OCI-LY7 (cell line): ENCODE measurements at regions not wholly inside any gene's neighbourhood (a gene's known extent, or its start where the extent isn't known, plus 50 kb on each side); places are given as distances from the start of the nearest gene placed in this dataset.

Experiments used
- BruUV-seq: library from RNA; stranded (reverse); fragments of 400-500 nt; replicated peaks from 2 replicates; lab custom pipeline; 2021; lab: Mats Ljungman, UMichigan
- CTCF ChIA-PET: fragments of 300-600 bp; sonication (Branson Sonifier 250); formaldehyde crosslinking; loops from one replicate; lab custom pipeline; 2022; ENCODE audit warnings: antibody characterized with exemption; ENCODE audit not compliant: unreplicated experiment; lab: Charles Lee
- POLR2A ChIA-PET: fragments of 300-600 bp; sonication (Branson Sonifier 250); formaldehyde crosslinking; loops from one replicate; lab custom pipeline; 2022; ENCODE audit warnings: antibody characterized with exemption; lab: Charles Lee
- DNase-seq: peaks from one replicate; pipeline ENCODE4 v3.0.0-alpha.2; 2015; ENCODE audit warnings: low spot score
- H2AFZ ChIP-seq: fragments of 200-600 bp; sonication (generic), shearing (Covaris generic); 2 replicates; pipeline ENCODE4 v1.6.1; 2014; ENCODE audit warnings: mild to moderate bottlenecking, antibody characterized with exemption, low read length, moderate library complexity
- H3K27ac ChIP-seq: fragments of 200-600 bp; sonication (generic); 2 replicates; pipeline ENCODE4 v1.5.1; 2014; ENCODE audit warnings: mixed run types, low read depth, mild to moderate bottlenecking, moderate library complexity, low read length, inconsistent platforms; ENCODE audit not compliant: poor library complexity, severe bottlenecking
- H3K36me3 ChIP-seq: fragments of 200-600 bp; sonication (generic); 2 replicates; pipeline ENCODE4 v1.6.1; 2014; ENCODE audit warnings: mild to moderate bottlenecking, antibody characterized with exemption, low read length, moderate library complexity, mixed read lengths; ENCODE audit not compliant: insufficient read depth
- H3K4me1 ChIP-seq: fragments of 200-600 bp; sonication (generic); 2 replicates; pipeline ENCODE4 v1.5.1; 2014; ENCODE audit warnings: mild to moderate bottlenecking, low read length; ENCODE audit not compliant: insufficient read depth, poor library complexity, severe bottlenecking
- H3K4me2 ChIP-seq: fragments of 200-600 bp; sonication (generic); 2 replicates; pipeline ENCODE4 v1.6.1; 2014; ENCODE audit warnings: mild to moderate bottlenecking, low read length
- H3K4me3 ChIP-seq: fragments of 200-600 bp; sonication (generic); 2 replicates; pipeline ENCODE4 v1.5.1; 2014; ENCODE audit warnings: mild to moderate bottlenecking, low read depth, low read length; ENCODE audit not compliant: poor library complexity, severe bottlenecking
- H3K79me2 ChIP-seq: fragments of 200-600 bp; sonication (generic); 2 replicates; pipeline ENCODE4 v1.6.1; 2016; ENCODE audit warnings: low read depth, mild to moderate bottlenecking, low read length, moderate library complexity, mixed read lengths; ENCODE audit not compliant: insufficient read depth
- H3K9me2 ChIP-seq: fragments of 200-600 bp; sonication (generic); 2 replicates; pipeline ENCODE4 v1.6.1; 2016; ENCODE audit warnings: mild to moderate bottlenecking, low read length, mixed read lengths; ENCODE audit not compliant: insufficient read depth
- H3K9me3 ChIP-seq: fragments of 200-600 bp; sonication (generic); 2 replicates; pipeline ENCODE4 v1.6.1; 2014; ENCODE audit warnings: mild to moderate bottlenecking, mixed run types, low read length, mixed read lengths
- H4K20me1 ChIP-seq: fragments of 200-600 bp; sonication (generic); 2 replicates; pipeline ENCODE4 v1.6.1; 2014; ENCODE audit warnings: mild to moderate bottlenecking, antibody characterized with exemption, low read length, moderate library complexity, mixed read lengths; ENCODE audit not compliant: insufficient read depth
- CTCF ChIP-seq: fragments of 200-600 bp; sonication (generic); conservative IDR thresholded peaks from 2 replicates; pipeline ENCODE4 v1.5.1; 2014; ENCODE audit warnings: mild to moderate bottlenecking, antibody characterized with exemption, low read length, moderate library complexity, mixed read lengths
- EZH2phosphoT487 ChIP-seq: fragments of 200-600 bp; sonication (generic); IDR thresholded peaks from 2 replicates; pipeline ENCODE4 v1.6.1; 2018; ENCODE audit warnings: low read depth, borderline replicate concordance, mild to moderate bottlenecking, mixed run types, antibody characterized with exemption, low read length, moderate library complexity, mixed read lengths
- intact Hi-C: fragments of 100-400 bp; cut with micrococcal nuclease; formaldehyde crosslinking; loops from one replicate; pipeline ENCODE4 v1.10.0; 2022; ENCODE audit not compliant: unreplicated experiment

DNA sequence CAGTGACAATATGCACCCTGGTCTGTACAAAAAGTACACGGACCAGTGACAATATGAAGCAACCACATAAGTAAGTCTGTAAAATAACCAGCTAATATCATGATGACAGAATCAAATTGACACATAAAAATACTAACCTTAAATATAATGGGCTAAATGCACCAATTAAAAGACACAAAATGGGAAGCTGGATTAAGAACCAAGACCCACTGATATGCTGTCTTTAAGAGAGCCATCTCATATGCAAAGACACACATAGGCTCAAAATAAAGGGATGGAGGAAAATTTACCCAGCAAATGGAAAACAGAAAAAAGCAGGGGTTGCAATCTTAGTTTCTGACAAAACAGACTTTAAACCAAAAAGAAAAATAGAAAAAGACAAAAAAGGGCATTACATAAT is 70.4 kb upstream of the VCAM1 start:
- intact Hi-C loops: no loop called here
- Histone ChIP-seq H3K4me3 (no peak overlapping the region), H2AFZ (no peak overlapping the region), H3K4me1 (no peaks in the 10 kb centered on the region), H3K9me2 (no peaks in the 10 kb centered on the region), H3K36me3 (no peaks in the 10 kb centered on the region), H3K4me2 (no peak overlapping the region), H3K79me2 (no peaks in the 10 kb centered on the region), H3K9me3 (no peaks in the 10 kb centered on the region), H3K27ac (no peak overlapping the region), H4K20me1 (no peaks in the 10 kb centered on the region)
- ChIA-PET CTCF (no interaction called here), POLR2A (interaction anchor here (0.5 to 1.2 kb wide), 3 partner anchors 60 to 1447 kb away, joined by 3 to 7 read pairs (median 3); no protein-coding TSS in a partner anchor)
- DNase-seq: no peak
- no TSS peak for BruUV-seq
- TF ChIP-seq EZH2phosphoT487: no peak

DNA sequence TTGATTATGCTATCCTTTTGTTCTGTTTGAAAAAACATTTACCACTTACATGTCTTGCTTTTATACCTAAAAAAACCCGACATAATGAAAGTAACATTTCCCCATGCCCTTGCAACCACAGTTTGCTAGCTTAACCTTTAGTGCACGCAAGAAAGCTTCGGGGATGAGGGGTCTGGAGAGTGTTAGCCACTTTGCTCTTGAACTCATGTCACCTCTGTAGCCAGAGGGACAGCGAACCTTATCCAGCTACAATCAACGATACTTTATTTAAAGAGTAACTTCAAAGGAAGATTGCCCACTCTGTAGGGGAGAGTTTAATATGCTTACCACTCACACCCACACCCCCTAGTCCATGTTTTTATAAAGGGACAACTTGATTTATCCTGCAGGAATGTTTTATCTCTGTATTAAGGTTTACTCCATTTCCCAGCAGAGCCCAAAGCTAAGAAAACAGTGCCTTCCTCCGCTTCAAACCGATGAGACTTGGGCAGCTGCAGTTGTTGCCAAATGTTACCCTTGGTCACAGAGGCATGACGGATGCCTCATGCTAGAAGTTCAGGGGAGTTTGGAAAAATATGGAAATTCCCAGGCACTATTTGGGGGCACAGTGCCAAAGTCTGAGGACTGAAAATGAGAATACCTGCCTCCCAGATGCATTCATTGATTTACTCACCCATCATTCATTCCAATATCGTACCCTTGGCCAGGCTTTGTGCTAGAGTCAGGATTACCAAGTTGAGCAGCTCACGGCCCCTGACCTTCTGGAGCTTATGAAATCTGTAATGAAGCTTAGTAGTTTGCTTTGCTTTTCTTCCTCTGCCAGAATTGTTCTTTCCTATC is 61.4 kb upstream of the VCAM1 start:
- no peak for DNase-seq
- Histone ChIP-seq H4K20me1 (no peaks in the 10 kb centered on the region), H3K9me3 (no peaks in the 10 kb centered on the region), H3K4me1 (no peaks in the 10 kb centered on the region), H3K9me2 (no peaks in the 10 kb centered on the region), H3K4me3 (no peak overlapping the region), H3K36me3 (no peaks in the 10 kb centered on the region), H3K79me2 (no peaks in the 10 kb centered on the region), H3K4me2 (no peak overlapping the region), H3K27ac (no peak overlapping the region), H2AFZ (no peak overlapping the region)
- no TSS peak for BruUV-seq
- ChIA-PET POLR2A (interaction anchor here (0.6 kb wide), 1 partner anchor 809 kb away, joined by 3 read pairs; no protein-coding TSS in a partner anchor), CTCF (no interaction called here)
- no peak for TF ChIP-seq EZH2phosphoT487
- TF ChIP-seq CTCF: no peak
- intact Hi-C loops: no loop called here

- no peaks in the 10 kb centered on the region for H3K9me2 ChIP-seq
- no peak overlapping the region for H2AFZ ChIP-seq
- H4K20me1 ChIP-seq: no peaks in the 10 kb centered on the region
- H3K79me2 ChIP-seq: no peaks in the 10 kb centered on the region
- H3K4me2 ChIP-seq: no peak overlapping the region
- no TSS peak for BruUV-seq
- TF ChIP-seq CTCF (no peak), EZH2phosphoT487 (no peak)
- H3K9me3 ChIP-seq: no peaks in the 10 kb centered on the region
- CTCF ChIA-PET: no interaction called here
- no peaks in the 10 kb centered on the region for H3K4me1 ChIP-seq
- H3K36me3 ChIP-seq: no peaks in the 10 kb centered on the region
- POLR2A ChIA-PET: interaction anchor here (0.6 to 0.7 kb wide), 2 partner anchors 31 to 810 kb away, joined by 3 read pairs; no protein-coding TSS in a partner anchor
- no peak overlapping the region for H3K4me3 ChIP-seq
- intact Hi-C loops: no loop called here
- no peak for DNase-seq
- no peak overlapping the region for H3K27ac ChIP-seq
These were observed 60.9 kb upstream of the VCAM1 start for GRCh38 chr1:100658716-100659026.
